ENCODE measurements at regions not wholly inside any gene's neighbourhood (a gene's known extent, or its start where the extent isn't known, plus 50 kb on each side); places are given as distances from the start of the nearest gene placed in this dataset.

GRCh38 chr9:105065098-105066088 is 137.4 kb upstream of the ABCA1 start:
- ATAC-seq: no peak

DNA sequence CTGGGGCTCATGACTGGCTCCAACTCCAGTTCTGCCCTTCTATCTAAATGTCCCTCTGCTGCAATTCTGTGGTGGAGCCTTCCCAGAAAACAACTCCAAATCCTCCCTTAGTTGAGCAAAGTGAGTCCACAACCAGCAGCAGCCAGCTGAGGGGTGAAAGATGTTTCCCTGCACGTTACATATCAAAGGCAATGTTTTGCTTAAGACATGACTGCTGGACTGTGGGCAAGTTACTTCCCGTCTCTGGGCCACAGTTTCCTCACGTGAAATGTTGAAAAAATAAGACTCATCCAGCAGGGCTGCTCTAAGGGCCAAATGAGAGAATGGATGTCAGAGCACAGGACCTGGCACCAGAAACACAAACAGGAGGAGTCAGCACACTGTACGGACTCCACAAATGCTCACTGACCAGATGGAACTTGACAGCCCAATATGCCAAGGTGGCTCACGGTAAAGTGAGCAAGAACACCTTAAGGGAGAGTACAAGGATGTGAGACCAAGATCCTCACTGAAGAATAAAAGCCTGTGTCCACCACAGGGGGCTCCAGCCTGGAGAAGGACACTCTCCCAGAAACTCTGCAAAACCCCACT is 138.4 kb upstream of the ABCA1 start:
- ATAC-seq: no peak

DNA sequence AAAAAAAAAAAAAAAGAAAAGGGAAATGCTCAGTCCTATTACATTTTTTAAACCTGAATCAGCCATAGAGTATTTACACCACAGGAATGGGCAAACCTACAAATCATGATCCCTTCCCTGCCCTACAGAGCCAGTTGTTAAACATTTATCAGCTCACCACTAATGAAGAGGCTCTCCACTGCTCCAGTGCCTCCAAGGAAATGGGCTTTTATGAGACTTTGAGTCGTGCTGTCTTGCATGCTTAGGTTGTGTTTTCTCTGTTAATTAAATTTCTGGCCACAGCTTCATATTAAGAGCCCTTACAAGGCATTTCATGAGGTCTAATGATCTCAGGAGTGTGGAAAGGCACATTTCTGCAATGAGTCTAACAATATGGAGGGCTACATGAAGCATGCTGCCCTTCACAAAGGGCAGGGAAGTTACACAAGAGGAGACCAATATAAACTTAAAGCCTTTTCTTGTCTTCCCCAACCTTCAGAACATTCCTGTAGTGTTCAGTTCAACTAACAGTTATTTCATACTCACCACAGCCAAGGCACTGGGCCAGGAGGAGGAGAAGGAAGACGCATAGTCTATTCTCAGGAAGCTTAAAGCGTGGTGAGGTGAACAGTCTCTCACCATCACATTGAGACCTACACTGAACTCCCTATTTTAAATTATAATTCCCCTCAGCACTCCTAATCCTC is 140.1 kb upstream of the ABCA1 start:
- no peak for ATAC-seq

- no peak for ATAC-seq
Measured at GRCh38 chr9:105069285-105069684, 141.3 kb upstream of the ABCA1 start.

- no peak for ATAC-seq
Measured at GRCh38 chr9:105069696-105070095, 141.7 kb upstream of the ABCA1 start.

GRCh38 chr9:105070176-105070575 is 142.2 kb upstream of the ABCA1 start:
- ATAC-seq: no peak

DNA sequence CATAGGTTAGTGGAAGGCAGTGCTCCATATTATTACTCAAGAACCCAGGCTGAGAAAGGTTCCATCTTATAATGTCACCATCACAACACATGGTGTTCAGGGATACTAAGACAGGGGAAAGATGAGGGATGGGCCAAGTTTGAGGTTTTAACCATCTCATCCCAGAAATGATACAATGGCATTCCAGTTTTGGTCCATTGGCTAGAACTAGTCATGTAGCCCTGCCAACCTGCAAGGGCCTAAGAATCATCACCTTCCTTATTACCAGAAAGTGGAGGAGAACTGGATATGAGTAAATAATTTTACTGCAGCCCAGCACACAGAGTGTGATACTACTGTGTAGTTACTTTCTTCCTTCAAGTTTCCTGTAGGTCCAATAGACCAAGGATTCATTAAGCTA is 144.5 kb upstream of the ABCA1 start:
- ATAC-seq: no peak

DNA sequence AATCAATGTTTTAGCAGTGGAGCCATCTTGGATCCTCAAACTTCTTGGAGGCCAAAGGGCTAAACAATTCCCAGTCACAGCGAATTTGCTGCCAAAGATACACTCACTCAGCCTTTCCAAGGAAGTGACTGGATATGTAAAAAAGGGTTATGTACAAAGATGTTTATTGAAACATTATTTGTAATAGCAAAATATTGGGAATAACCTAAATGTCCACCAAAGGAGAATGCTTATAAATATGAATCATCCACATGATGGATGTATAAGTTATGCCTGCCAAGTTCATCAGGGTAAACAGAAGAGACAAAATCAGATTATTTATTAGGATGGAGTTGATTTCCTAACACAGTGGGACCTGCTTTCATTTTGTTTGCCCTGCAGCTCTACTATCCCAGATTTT is 145.2 kb upstream of the ABCA1 start:
- no peak for ATAC-seq

DNA sequence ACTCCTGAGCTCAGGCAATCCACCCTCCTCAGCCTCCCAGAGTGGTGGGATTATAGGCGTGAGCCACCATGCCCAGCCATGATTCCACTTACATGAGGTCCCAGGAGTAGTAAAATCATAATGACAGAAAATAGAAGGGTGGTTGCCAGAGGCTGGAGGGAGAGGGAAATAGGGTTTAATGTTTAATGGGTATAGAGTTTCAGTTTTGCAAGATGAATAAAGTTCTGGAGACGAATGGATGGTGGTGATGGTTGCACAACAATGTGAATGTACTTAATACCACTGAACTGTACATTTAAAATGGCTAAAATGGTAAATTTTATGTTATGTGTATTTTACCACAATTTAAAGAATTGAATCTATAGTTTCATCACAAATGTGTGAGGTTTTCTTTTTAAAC is 146.5 kb upstream of the ABCA1 start:
- no peak for ATAC-seq

DNA sequence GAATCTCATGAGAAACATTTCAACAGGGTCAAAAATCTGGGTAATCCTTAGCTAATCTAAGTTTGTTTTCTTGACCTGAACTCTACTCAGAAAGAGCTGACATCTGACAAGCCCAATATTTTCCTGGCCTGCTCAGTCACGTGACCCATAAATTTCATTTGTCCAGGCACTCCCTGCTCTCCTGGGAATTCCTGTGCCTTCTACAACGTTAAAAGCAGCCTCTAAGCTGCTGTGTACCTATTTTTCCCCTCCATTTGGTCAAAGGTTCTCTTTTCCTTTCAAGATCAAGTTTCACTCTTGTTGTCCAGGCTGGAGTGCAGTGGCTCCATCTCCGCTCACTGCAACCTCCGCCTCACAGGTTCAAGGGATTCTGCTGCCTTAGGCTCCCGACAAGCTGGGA is 148.8 kb upstream of the ABCA1 start:
- ATAC-seq: no peak

GRCh38 chr9:105079457-105079856 is 151.5 kb upstream of the ABCA1 start:
- peak; percentile 95 for ATAC-seq

DNA sequence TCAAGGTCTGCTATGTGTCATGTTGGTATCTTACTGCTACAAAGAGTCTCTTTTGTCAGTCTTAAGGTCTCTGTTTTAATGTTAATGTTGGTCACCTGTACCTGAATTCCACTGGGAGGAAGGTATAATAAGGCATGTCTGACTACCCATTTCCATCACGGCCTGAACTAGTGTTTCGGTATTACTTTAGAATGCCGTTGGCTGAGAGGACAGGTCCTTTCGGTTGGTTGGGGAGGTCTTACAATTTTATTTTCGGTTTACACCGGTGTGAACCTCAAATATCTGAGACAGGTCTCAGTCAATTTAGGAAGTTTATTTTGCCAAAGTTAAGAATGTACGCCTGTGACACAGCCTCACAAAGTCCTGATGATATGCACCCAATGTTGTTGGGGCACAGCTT is 154.9 kb upstream of the ABCA1 start:
- no peak for ATAC-seq

DNA sequence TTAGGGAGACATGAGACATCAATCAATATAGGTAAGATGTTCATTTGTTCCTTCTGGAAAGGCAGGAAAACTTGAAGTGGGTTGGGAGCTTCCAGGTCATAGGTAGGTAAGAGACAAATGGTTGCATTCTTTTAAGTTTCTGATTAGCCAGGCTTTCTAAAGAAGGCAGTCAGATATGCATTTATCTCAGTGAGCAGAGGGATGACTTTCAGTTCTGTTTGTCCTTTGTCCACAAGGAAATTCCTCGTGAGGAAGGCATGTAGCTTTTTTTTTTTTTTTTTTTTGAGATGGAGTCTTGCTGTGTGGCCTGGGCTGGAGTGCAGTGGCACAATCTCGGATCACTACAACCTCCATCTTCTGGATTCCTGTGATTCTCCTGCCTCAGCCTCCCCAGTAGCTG is 155.3 kb upstream of the ABCA1 start:
- no peak for ATAC-seq

GRCh38 chr9:105087910-105088898 is 156.2 kb upstream of the SLC44A1 start:
- ATAC-seq: peak; percentile 78

DNA sequence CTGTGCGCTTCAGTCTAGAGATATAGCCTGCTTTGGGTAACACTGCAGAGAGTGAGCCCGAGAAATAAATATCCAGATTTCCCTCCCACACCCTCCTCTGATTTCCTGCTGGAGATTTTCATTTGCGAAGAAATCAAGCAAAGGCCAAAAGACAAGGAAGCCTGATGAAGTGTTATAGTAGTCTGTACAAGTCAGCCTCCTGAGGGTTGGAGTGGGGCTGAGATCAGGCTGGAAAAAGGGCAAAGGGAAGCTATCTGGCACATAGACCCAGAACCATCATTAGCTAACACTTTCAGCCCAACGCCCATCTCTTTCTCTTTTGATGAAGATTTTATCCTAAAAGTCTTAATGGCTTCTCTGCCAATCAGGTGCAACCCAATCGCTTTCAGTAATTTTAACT is 154.6 kb upstream of the SLC44A1 start:
- no peak for ATAC-seq

DNA sequence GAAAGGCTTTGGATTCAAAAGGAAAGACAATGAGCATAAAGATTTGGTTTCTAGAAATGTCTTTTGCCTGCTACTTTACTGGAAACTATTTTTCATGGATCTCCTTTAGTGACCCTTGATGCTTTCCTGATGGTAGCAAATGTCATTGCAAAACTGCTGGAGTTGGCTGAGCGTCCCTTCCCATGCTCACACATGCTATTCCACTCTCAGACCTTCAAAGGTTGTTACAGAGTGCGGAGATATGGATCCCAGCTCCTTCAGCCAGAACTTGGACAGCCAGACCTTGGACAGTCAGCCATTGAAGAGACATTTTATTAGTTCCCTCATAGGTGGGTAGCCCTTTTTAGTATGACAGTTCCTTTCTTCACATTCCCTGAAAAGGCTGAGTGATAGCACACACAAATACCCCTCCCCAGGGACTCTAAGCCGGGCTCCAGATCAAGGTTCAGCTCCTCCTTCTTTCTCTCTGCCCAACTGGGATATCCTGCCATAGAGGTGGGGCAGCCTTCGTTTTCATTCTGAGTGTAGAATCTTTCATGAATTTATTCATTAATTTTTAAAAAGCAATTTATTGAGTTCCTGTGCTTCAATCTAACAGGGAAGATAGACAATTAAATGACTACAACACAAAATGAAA is 153.3 kb upstream of the SLC44A1 start:
- no peak for ATAC-seq

GRCh38 chr9:105093685-105094084 is 150.8 kb upstream of the SLC44A1 start:
- ATAC-seq: peak; percentile 55

- ATAC-seq: no peak
Measured at GRCh38 chr9:105098370-105098769, 146.1 kb upstream of the SLC44A1 start.

DNA sequence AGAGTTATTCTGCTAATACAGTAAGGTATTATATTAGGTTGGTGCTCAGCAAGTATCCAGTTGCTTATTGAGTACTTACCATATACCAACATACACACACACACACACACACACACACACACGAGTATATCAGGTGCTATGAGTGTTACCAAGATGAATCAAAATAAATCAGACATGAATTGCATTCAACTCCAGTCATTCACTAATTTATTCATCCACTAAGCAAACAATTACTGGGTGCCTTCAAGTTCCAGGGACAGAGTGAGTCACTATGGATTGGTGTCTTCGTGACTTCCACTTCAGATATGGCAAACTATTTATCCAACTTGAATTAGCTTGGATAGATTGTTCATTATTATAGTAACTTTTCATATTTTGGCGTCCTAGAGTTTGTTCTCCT is 140.7 kb upstream of the SLC44A1 start:
- peak; percentile 89 for ATAC-seq

DNA sequence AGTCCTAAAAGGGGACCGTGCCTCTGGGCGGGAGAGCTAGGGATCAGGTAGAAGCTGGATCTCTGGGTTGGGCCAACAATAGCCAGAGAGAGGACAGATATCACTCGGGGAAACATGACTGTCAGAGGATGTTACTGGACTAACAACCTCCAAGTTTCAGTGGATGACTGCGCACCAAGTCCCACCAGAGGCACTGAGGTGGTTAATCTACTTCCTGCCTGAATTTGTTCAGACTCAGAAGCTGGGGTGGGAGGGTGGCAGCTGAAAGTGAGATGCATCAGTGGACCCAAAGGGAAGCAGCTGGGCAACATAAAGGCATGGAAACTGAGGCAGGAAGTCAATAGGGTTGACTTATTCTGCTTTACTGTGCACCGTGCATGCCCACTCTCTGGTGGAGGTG is 130.1 kb upstream of the SLC44A1 start:
- ATAC-seq: no peak

GRCh38 chr9:105114964-105115728 is 129.3 kb upstream of the SLC44A1 start:
- peak; percentile 38 for ATAC-seq

Data from esophagus mucosa (tissue), 1 donor.